ENCODE measurements at regions not wholly inside any gene's neighbourhood (a gene's known extent, or its start where the extent isn't known, plus 50 kb on each side); places are given as distances from the start of the nearest gene placed in this dataset.
A peak's percentile ranks its signal among the peaks of the same experiment; 100 is the strongest.

GRCh38 chr6:6925391-6926164, 182.2 kb upstream of the RREB1 start:
- H3K4me1 ChIP-seq = peaks cover 0 to 9% of the 10 kb centered on the region in 2 donors
- no peaks in the 10 kb centered on the region for H3K36me3 ChIP-seq
- no peak overlapping the region for H3K27ac ChIP-seq
- no peak for DNase-seq (ENCODE audit: low spot score)
- H3K4me3 ChIP-seq = no peak overlapping the region
- no peaks in the 10 kb centered on the region for H3K27me3 ChIP-seq
- H3K9me3 ChIP-seq = no peaks in the 10 kb centered on the region
- TF ChIP-seq CTCF (IDR thresholded peaks at IDR 0.05) = no peak

- H3K9me3 ChIP-seq = no peaks in the 10 kb centered on the region
- no peaks in the 10 kb centered on the region for H3K36me3 ChIP-seq
- no peak overlapping the region for H3K4me3 ChIP-seq
- no peak for TF ChIP-seq CTCF (IDR thresholded peaks at IDR 0.05)
- DNase-seq (ENCODE audit: low spot score) = no peak
- H3K27me3 ChIP-seq = no peaks in the 10 kb centered on the region
- peaks cover 0 to 9% of the 10 kb centered on the region in 2 donors for H3K4me1 ChIP-seq
- H3K27ac ChIP-seq = peak overlapping the region in 1 of 2 donors; percentile 57
Measured at GRCh38 chr6:6926856-6927255, 180.9 kb upstream of the RREB1 start.

- DNase-seq (ENCODE audit: low spot score) = no peak
- Histone ChIP-seq H3K27ac (peak overlapping the region; percentile 57 to 76), H3K4me1 (peaks cover 0 to 9% of the 10 kb centered on the region in 2 donors), H3K4me3 (peak overlapping the region; percentile 26 to 42), H3K36me3 (no peaks in the 10 kb centered on the region), H3K27me3 (no peaks in the 10 kb centered on the region), H3K9me3 (no peaks in the 10 kb centered on the region)
- peak in 1 of 2 donors; percentile 42 for TF ChIP-seq CTCF (IDR thresholded peaks at IDR 0.05)
Measured at GRCh38 chr6:6927521-6928361, 180.0 kb upstream of the RREB1 start.

GRCh38 chr6:6930223-6930880, 177.4 kb upstream of the RREB1 start:
- H3K27me3 ChIP-seq = no peaks in the 10 kb centered on the region
- no peak overlapping the region for H3K27ac ChIP-seq
- H3K9me3 ChIP-seq = no peaks in the 10 kb centered on the region
- DNase-seq (ENCODE audit: low spot score) = no peak
- H3K4me1 ChIP-seq = peaks cover 0 to 9% of the 10 kb centered on the region in 2 donors
- no peak for TF ChIP-seq CTCF (IDR thresholded peaks at IDR 0.05)
- no peaks in the 10 kb centered on the region for H3K36me3 ChIP-seq
- H3K4me3 ChIP-seq = no peak overlapping the region

- no peaks in the 10 kb centered on the region for H3K27me3 ChIP-seq
- DNase-seq (ENCODE audit: low spot score) = no peak
- TF ChIP-seq CTCF (IDR thresholded peaks at IDR 0.05) = no peak
- H3K4me3 ChIP-seq = no peak overlapping the region
- no peaks in the 10 kb centered on the region for H3K9me3 ChIP-seq
- no peaks in the 10 kb centered on the region for H3K36me3 ChIP-seq
- no peak overlapping the region for H3K27ac ChIP-seq
- H3K4me1 ChIP-seq = peaks cover 0 to 9% of the 10 kb centered on the region in 2 donors
Measured at GRCh38 chr6:6931071-6932025, 176.4 kb upstream of the RREB1 start.

Data from right atrium auricular region (tissue), 2 donors.